Uterus (tissue), 3 donors: ENCODE measurements at regions not wholly inside any gene's neighbourhood (a gene's known extent, or its start where the extent isn't known, plus 50 kb on each side); places are given as distances from the start of the nearest gene placed in this dataset.

Source experiments
- DNase-seq, 2 donors: peaks; one replicate each; pipeline ENCODE4 v3.0.0-alpha.2; 2019 to 2020
- H3K27ac ChIP-seq, 2 donors: fragments of 200-600 bp; sonication (generic); 1 replicate in 1 of 2; 2 replicates in 1 of 2; pipeline ENCODE4 v1.5.1; 2016 to 2018
- H3K27me3 ChIP-seq, 2 donors: fragments of 200-600 bp; sonication (generic); one replicate each; pipeline ENCODE4 v1.5.1; 2018 to 2019; ENCODE audit warnings: control low read depth in 1 of 2
- H3K36me3 ChIP-seq, 2 donors: fragments of 200-600 bp; sonication (generic); one replicate each; pipeline ENCODE4 v1.5.1; 2019; ENCODE audit warnings: control low read depth in 1 of 2
- H3K4me1 ChIP-seq, 2 donors: fragments of 200-600 bp; sonication (generic); one replicate each; pipeline ENCODE4 v1.5.1; 2018 to 2019; ENCODE audit warnings: control low read depth in 1 of 2
- H3K4me3 ChIP-seq, 2 donors: fragments of 200-600 bp; sonication (generic); 1 replicate in 1 of 2; 2 replicates in 1 of 2; pipeline ENCODE4 v1.5.1; 2018 to 2019; ENCODE audit warnings: mild to moderate bottlenecking in 1 of 2
- H3K9me3 ChIP-seq, 2 donors: fragments of 200-600 bp; sonication (generic); one replicate each; pipeline ENCODE4 v1.5.1; 2019; ENCODE audit warnings: control low read depth in 1 of 2
- CTCF ChIP-seq, 4 experiments: fragments of 200-600 bp in 2 of 4; fragments of 450-650 bp in 2 of 4; sonication (generic) in 2 of 4; IDR thresholded peaks; one replicate each; pipeline ENCODE4 v1.5.1; 2016 to 2019; ENCODE audit warnings: antibody characterized with exemption in 4 of 4, mild to moderate bottlenecking in 2 of 4, moderate library complexity in 1 of 4
- POLR2A ChIP-seq, 2 donors: fragments of 450-650 bp; IDR thresholded peaks; one replicate each; pipeline ENCODE4 v1.6.1; 2016; ENCODE audit warnings: antibody characterized with exemption in 2 of 2, mild to moderate bottlenecking in 1 of 2, moderate library complexity in 1 of 2
- intact Hi-C: fragments of 100-400 bp; cut with DNase I; formaldehyde crosslinking; loops from one replicate; pipeline ENCODE4 v1.15.1; 2023; ENCODE audit warnings: low total_unique reads
- donor health status: DM: yes; HTN: yes; CAD: no.

GRCh38 chr10:4483811-4484210 lies 342.2 kb upstream of the AKR1E2 start:
- no peak for DNase-seq
- no peak overlapping the region for H3K27ac ChIP-seq
- no peaks in the 10 kb centered on the region for H3K4me1 ChIP-seq
- TF ChIP-seq CTCF (IDR thresholded peaks at IDR 0.05), result no peak
- no peak for TF ChIP-seq POLR2A (IDR thresholded peaks at IDR 0.05)
- H3K27me3 ChIP-seq, result no peaks in the 10 kb centered on the region
- intact Hi-C loops, result no loop called here
- H3K36me3 ChIP-seq, result no peaks in the 10 kb centered on the region
- H3K9me3 ChIP-seq, result no peaks in the 10 kb centered on the region
- no peak overlapping the region for H3K4me3 ChIP-seq

GRCh38 chr10:4482659-4483058 lies 343.3 kb upstream of the AKR1E2 start:
- Histone ChIP-seq H3K27me3 (no peaks in the 10 kb centered on the region), H3K27ac (no peak overlapping the region), H3K9me3 (no peaks in the 10 kb centered on the region), H3K4me3 (no peak overlapping the region), H3K36me3 (no peaks in the 10 kb centered on the region), H3K4me1 (no peaks in the 10 kb centered on the region)
- intact Hi-C loops, result no loop called here
- no peak for DNase-seq
- TF ChIP-seq CTCF (IDR thresholded peaks at IDR 0.05) (no peak), POLR2A (IDR thresholded peaks at IDR 0.05) (no peak)

DNA sequence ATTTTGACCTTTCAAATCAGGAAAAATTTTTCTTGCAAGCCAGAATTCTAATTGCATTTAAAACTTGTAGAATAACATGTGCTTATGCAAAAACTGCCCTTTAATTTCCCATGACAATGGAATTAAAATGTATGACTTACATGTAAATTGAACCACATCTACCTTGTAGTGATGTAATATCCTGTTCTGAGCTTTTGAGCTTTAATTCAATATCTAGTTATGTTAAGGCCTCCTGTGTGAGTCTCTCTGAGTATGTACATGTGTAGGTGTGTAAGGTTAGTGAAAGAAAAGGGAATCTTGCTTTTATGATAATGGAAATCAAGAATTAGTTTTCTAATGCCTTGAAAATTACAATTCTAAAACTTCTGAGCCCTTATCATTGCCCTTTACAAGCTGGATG lies 344.8 kb upstream of the AKR1E2 start:
- Histone ChIP-seq H3K9me3 (no peaks in the 10 kb centered on the region), H3K36me3 (no peaks in the 10 kb centered on the region), H3K4me3 (no peak overlapping the region), H3K27ac (no peak overlapping the region), H3K4me1 (no peaks in the 10 kb centered on the region), H3K27me3 (no peaks in the 10 kb centered on the region)
- no peak for TF ChIP-seq POLR2A (IDR thresholded peaks at IDR 0.05)
- TF ChIP-seq CTCF (IDR thresholded peaks at IDR 0.05), result no peak
- intact Hi-C loops, result no loop called here
- DNase-seq, result no peak

GRCh38 chr10:4479342-4479741 lies 346.7 kb upstream of the AKR1E2 start:
- Histone ChIP-seq H3K27ac (no peak overlapping the region), H3K4me1 (no peaks in the 10 kb centered on the region), H3K4me3 (no peak overlapping the region), H3K9me3 (no peaks in the 10 kb centered on the region), H3K36me3 (no peaks in the 10 kb centered on the region), H3K27me3 (no peaks in the 10 kb centered on the region)
- intact Hi-C loops, result no loop called here
- TF ChIP-seq CTCF (IDR thresholded peaks at IDR 0.05) (no peak), POLR2A (IDR thresholded peaks at IDR 0.05) (no peak)
- no peak for DNase-seq

- Histone ChIP-seq H3K4me3 (no peak overlapping the region), H3K27ac (no peak overlapping the region), H3K9me3 (no peaks in the 10 kb centered on the region), H3K4me1 (no peaks in the 10 kb centered on the region), H3K27me3 (no peaks in the 10 kb centered on the region), H3K36me3 (no peaks in the 10 kb centered on the region)
- TF ChIP-seq POLR2A (IDR thresholded peaks at IDR 0.05), result no peak
- no peak for TF ChIP-seq CTCF (IDR thresholded peaks at IDR 0.05)
- DNase-seq, result no peak
- intact Hi-C loops, result no loop called here
Measured at GRCh38 chr10:4477664-4478063, 348.3 kb upstream of the AKR1E2 start.
